ENCODE measurements at regions not wholly inside any gene's neighbourhood (a gene's known extent, or its start where the extent isn't known, plus 50 kb on each side); places are given as distances from the start of the nearest gene placed in this dataset.

DNA sequence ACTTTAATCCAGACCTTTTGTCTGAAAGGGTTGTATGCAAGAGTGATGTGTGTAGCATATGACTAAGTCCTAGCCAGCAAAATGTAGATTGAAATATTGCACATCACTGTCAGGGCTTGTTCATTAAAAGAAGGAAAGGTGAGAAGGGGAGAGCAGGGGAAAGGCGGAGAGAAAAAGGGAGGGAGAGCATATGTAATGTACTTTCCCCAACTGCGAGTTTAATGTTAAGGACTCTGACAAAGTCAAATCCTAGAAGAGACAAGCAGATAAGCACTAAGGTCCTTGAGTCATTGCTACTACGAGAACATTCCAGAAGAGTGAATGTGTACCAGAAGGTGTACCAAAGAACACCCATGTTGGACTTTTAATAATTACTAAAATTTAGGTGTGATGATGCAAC, 1336.7 kb downstream of the NSUN3 start:
- Histone ChIP-seq H3K9me3 (ENCODE audit: low read length) (no peaks in the 10 kb centered on the region), H3K9ac (ENCODE audit: low read length) (no peak overlapping the region), H3K27me3 (ENCODE audit: low read length) (no peaks in the 10 kb centered on the region), H3K79me2 (ENCODE audit: low read length) (no peaks in the 10 kb centered on the region), H3K4me1 (ENCODE audit: insufficient read depth, low read length) (no peaks in the 10 kb centered on the region), H3F3A (ENCODE audit: low read length, unreplicated experiment) (no peaks in the 10 kb centered on the region), H3K27ac (ENCODE audit: low read length) (no peak overlapping the region), H2AFZ (ENCODE audit: low read length) (no peak overlapping the region), H4K20me1 (ENCODE audit: low read length) (no peaks in the 10 kb centered on the region), H3K4me2 (ENCODE audit: low read length) (no peak overlapping the region), H3K36me3 (ENCODE audit: low read depth, low read length) (no peaks in the 10 kb centered on the region), H3K4me3 (ENCODE audit: low read length) (no peak overlapping the region), H3K9me2 (replicated peaks; ENCODE audit: low read length) (no peaks in the 10 kb centered on the region)
- TF ChIP-seq EZH2phosphoT487 (IDR thresholded peaks at IDR 0.05; ENCODE audit: borderline replicate concordance, low read length) (no peak), EZH2 (IDR thresholded peaks at IDR 0.05; ENCODE audit: low read length, unreplicated experiment) (no peak)
- TF ChIP-seq, protein P1, sequence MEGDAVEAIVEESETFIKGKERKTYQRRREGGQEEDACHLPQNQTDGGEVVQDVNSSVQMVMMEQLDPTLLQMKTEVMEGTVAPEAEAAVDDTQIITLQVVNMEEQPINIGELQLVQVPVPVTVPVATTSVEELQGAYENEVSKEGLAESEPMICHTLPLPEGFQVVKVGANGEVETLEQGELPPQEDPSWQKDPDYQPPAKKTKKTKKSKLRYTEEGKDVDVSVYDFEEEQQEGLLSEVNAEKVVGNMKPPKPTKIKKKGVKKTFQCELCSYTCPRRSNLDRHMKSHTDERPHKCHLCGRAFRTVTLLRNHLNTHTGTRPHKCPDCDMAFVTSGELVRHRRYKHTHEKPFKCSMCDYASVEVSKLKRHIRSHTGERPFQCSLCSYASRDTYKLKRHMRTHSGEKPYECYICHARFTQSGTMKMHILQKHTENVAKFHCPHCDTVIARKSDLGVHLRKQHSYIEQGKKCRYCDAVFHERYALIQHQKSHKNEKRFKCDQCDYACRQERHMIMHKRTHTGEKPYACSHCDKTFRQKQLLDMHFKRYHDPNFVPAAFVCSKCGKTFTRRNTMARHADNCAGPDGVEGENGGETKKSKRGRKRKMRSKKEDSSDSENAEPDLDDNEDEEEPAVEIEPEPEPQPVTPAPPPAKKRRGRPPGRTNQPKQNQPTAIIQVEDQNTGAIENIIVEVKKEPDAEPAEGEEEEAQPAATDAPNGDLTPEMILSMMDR (conservative IDR thresholded peaks at IDR 0.05; ENCODE audit: low read depth, low read length) = no peak
- ATAC-seq (no peak), DNase-seq (peak; percentile 3)
- BruUV-seq (replicated peaks) = no TSS peak
- intact Hi-C loops (cut with micrococcal nuclease) = no loop called here
- POLR2A ChIA-PET (ENCODE audit: unreplicated experiment) = no interaction called here
- CTCF ChIA-PET = no interaction called here

DNA sequence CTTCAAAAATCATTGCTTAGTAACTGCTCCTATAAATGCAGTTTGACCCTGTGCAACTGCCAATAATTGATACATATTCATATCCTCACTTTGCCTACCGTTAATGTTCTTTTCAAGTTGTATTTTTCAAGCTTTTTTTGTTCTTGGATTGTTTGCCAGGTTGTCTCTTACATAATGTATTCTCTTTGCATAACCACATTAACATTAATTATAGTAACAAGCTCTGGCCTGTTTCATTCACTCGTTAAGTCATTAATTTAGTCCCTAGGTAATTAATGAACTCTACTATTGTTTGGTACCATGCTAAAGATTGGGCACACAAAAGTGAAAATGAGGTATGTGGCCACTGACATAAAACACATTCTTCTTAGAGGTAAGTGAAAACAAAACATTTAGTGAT, 1338.8 kb downstream of the NSUN3 start:
- POLR2A ChIA-PET (ENCODE audit: unreplicated experiment) = no interaction called here
- Histone ChIP-seq H3K4me2 (ENCODE audit: low read length) (no peak overlapping the region), H3K4me3 (ENCODE audit: low read length) (no peak overlapping the region), H2AFZ (ENCODE audit: low read length) (no peak overlapping the region), H3K79me2 (ENCODE audit: low read length) (no peaks in the 10 kb centered on the region), H3F3A (ENCODE audit: low read length, unreplicated experiment) (no peaks in the 10 kb centered on the region), H3K27me3 (ENCODE audit: low read length) (no peaks in the 10 kb centered on the region), H3K36me3 (ENCODE audit: low read depth, low read length) (no peaks in the 10 kb centered on the region), H3K9me2 (replicated peaks; ENCODE audit: low read length) (no peaks in the 10 kb centered on the region), H4K20me1 (ENCODE audit: low read length) (no peaks in the 10 kb centered on the region), H3K9me3 (ENCODE audit: low read length) (no peaks in the 10 kb centered on the region), H3K4me1 (ENCODE audit: insufficient read depth, low read length) (no peaks in the 10 kb centered on the region), H3K9ac (ENCODE audit: low read length) (no peak overlapping the region), H3K27ac (ENCODE audit: low read length) (no peak overlapping the region)
- intact Hi-C loops (cut with micrococcal nuclease) = no loop called here
- ATAC-seq (no peak), DNase-seq (no peak)
- CTCF ChIA-PET = no interaction called here
- no TSS peak for BruUV-seq (replicated peaks)
- TF ChIP-seq EZH2phosphoT487 (IDR thresholded peaks at IDR 0.05; ENCODE audit: borderline replicate concordance, low read length) (no peak), EZH2 (IDR thresholded peaks at IDR 0.05; ENCODE audit: low read length, unreplicated experiment) (no peak)
- TF ChIP-seq, protein P1 (conservative IDR thresholded peaks at IDR 0.05; ENCODE audit: low read depth, low read length) = no peak

DNA sequence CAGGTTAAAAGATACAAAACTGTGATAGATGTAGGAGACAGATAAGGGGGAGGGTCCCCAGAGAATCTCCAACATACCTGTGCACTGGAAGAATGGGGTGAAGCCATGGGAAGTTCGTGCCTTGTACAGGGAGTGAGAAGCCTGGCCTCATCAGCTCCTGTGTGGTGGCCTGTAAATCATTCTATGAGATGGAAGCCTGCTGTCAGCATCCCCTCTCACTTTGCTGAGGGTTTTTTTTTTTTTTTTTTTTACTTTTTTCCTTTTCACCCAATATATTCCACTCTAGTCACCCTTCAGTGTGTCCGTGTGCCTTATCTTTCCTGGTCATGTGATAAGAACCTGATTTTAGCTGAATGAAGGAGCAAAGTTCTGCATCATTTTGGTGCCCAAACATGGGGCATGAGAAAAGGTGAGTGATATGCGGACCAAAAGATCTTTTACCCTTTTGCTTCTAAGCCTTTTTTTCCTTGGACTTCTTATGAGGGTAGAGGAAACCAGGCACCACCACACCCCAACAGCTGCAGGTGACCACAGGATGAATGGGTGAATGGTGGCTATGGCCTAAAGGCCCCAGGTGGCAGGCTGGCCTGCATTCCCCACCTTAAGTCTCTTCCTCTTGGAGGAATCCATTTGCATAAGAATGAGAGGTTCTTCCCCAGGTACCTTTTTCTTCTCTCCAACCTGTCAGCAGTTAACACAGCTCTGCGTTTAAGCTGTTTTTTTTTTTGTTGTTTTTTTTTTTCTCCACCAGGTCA, 1345.0 kb downstream of the NSUN3 start:
- Histone ChIP-seq H3K79me2 (ENCODE audit: low read length) (no peaks in the 10 kb centered on the region), H2AFZ (ENCODE audit: low read length) (no peak overlapping the region), H3K9ac (ENCODE audit: low read length) (no peak overlapping the region), H3K27ac (ENCODE audit: low read length) (no peak overlapping the region), H3K9me3 (ENCODE audit: low read length) (no peaks in the 10 kb centered on the region), H3K4me1 (ENCODE audit: insufficient read depth, low read length) (no peaks in the 10 kb centered on the region), H3K4me3 (ENCODE audit: low read length) (no peak overlapping the region), H3F3A (ENCODE audit: low read length, unreplicated experiment) (no peaks in the 10 kb centered on the region), H3K9me2 (replicated peaks; ENCODE audit: low read length) (no peaks in the 10 kb centered on the region), H4K20me1 (ENCODE audit: low read length) (no peaks in the 10 kb centered on the region), H3K27me3 (ENCODE audit: low read length) (no peaks in the 10 kb centered on the region), H3K36me3 (ENCODE audit: low read depth, low read length) (no peaks in the 10 kb centered on the region), H3K4me2 (ENCODE audit: low read length) (no peak overlapping the region)
- DNase-seq (no peak), ATAC-seq (no peak)
- POLR2A ChIA-PET (ENCODE audit: unreplicated experiment) = no interaction called here
- CTCF ChIA-PET = no interaction called here
- BruUV-seq (replicated peaks) = no TSS peak
- TF ChIP-seq, protein P1 (conservative IDR thresholded peaks at IDR 0.05; ENCODE audit: low read depth, low read length) = no peak
- TF ChIP-seq EZH2phosphoT487 (IDR thresholded peaks at IDR 0.05; ENCODE audit: borderline replicate concordance, low read length) = no peak
- intact Hi-C loops (cut with micrococcal nuclease) = no loop called here

Measured in PC-3 (cell line).